Erythroblast (primary cell): ENCODE measurements at regions not wholly inside any gene's neighbourhood (a gene's known extent, or its start where the extent isn't known, plus 50 kb on each side); places are given as distances from the start of the nearest gene placed in this dataset.

Source experiments
- GATA1 ChIP-seq: IDR thresholded peaks from 2 replicates; pipeline ENCODE4 v1.6.1; 2011; ENCODE audit warnings: low read depth, mild to moderate bottlenecking, control low read depth, low read length, moderate library complexity
- POLR2A ChIP-seq: IDR thresholded peaks from 2 replicates; pipeline ENCODE4 v1.6.1; 2011; ENCODE audit warnings: mild to moderate bottlenecking, low read length

DNA sequence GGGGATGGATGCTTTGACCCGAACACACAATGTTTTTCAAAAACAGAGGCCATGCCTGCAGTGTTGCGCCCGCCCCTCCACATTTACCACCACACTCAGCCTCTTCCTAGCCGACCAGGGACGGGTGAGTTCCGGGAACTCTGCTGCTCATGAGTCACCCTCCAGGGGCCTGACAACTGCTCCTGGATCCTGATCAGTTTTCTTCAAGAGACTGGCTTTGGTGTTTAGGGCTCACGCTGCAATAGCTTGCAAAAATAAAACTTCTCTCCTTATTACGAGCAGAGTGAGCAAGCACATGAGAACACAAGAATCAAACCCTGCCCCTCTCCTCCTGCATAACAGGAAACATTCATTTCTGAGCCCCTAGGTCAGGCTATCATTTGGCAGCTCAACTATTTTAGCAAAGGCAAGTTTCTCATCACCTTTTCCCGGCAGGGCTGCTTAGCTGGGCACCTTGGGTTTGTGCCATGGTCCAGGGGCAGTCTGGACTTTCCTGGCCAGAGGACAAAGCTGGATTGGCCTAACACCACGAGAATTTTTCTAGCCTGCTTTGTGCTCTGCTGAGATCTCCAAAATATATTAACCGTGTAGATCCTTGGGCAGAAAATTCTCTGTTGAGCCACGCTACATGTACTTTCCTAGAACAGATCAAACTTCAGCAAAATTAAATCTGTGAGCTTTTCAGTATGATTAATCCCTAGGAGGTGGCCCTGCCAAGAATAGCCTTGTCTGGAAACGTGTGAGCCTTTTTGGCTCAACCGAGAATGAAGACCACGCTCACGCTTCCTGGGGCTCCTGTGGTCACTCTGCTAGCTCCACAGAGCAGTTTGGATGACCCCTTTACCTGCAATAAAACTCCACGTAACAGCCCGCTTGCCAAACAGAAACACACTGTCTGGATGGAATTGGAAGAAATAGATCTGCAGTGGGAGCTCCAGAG, 52.7 kb upstream of the SPATA12 start:
- TF ChIP-seq POLR2A (no peak), GATA1 (no peak)
